NCI-H748 (cell line): ENCODE measurements at regions not wholly inside any gene's neighbourhood (a gene's known extent, or its start where the extent isn't known, plus 50 kb on each side); places are given as distances from the start of the nearest gene placed in this dataset.
"Not testable (repeated sequence)": the region's sequence is repeated elsewhere in the genome, so short reads cannot be mapped to it uniquely, and the experiment has no call there.

Source experiments
- DNase-seq: peaks from one replicate; lab custom pipeline; 2025; ENCODE audit not compliant: unreplicated experiment; lab: John Stamatoyannopoulos, UW

GRCh38 chr4:64016893-64017292 lies 392.4 kb downstream of the TECRL start:
- DNase-seq = no peak

GRCh38 chr4:64014647-64015046 lies 394.6 kb downstream of the TECRL start:
- no peak for DNase-seq

GRCh38 chr4:64001229-64001898 lies 407.9 kb downstream of the TECRL start:
- DNase-seq = no peak

GRCh38 chr4:64000241-64000640 lies 409.0 kb downstream of the TECRL start:
- DNase-seq = no peak

- DNase-seq = no peak
These were observed 423.0 kb downstream of the TECRL start for GRCh38 chr4:63986253-63986652.

- no peak for DNase-seq
These were observed 426.0 kb downstream of the TECRL start for GRCh38 chr4:63983224-63983623.

- no peak for DNase-seq
These were observed 443.4 kb downstream of the TECRL start for GRCh38 chr4:63965875-63966274.

- not testable (repeated sequence) for DNase-seq
These were observed 466.5 kb downstream of the TECRL start for GRCh38 chr4:63942706-63943286.

- DNase-seq = no peak
These were observed 471.3 kb downstream of the TECRL start for GRCh38 chr4:63937961-63938360.

- DNase-seq = no peak
These were observed 487.1 kb downstream of the TECRL start for GRCh38 chr4:63922146-63922545.

GRCh38 chr4:63921561-63921960 lies 487.7 kb downstream of the TECRL start:
- no peak for DNase-seq

- DNase-seq = no peak
These were observed 489.4 kb downstream of the TECRL start for GRCh38 chr4:63919636-63920365.

GRCh38 chr4:63906660-63907183 lies 502.5 kb downstream of the TECRL start:
- no peak for DNase-seq

- no peak for DNase-seq
These were observed 505.0 kb downstream of the TECRL start for GRCh38 chr4:63904201-63904600.

- no peak for DNase-seq
These were observed 507.9 kb downstream of the TECRL start for GRCh38 chr4:63901304-63901703.

- DNase-seq = no peak
These were observed 510.3 kb downstream of the TECRL start for GRCh38 chr4:63898961-63899360.

- no peak for DNase-seq
These were observed 515.1 kb downstream of the TECRL start for GRCh38 chr4:63894161-63894560.

GRCh38 chr4:63869370-63869769 lies 539.9 kb downstream of the TECRL start:
- DNase-seq = no peak

GRCh38 chr4:63851496-63851895 lies 557.8 kb downstream of the TECRL start:
- no peak for DNase-seq

GRCh38 chr4:63841266-63841665 lies 568.0 kb downstream of the TECRL start:
- no peak for DNase-seq

GRCh38 chr4:63831590-63832155 lies 577.6 kb downstream of the TECRL start:
- DNase-seq = no peak
